ENCODE measurements at regions not wholly inside any gene's neighbourhood (a gene's known extent, or its start where the extent isn't known, plus 50 kb on each side); places are given as distances from the start of the nearest gene placed in this dataset.
"Not testable (repeated sequence)": the region's sequence is repeated elsewhere in the genome, so short reads cannot be mapped to it uniquely, and the experiment has no call there.

DNA sequence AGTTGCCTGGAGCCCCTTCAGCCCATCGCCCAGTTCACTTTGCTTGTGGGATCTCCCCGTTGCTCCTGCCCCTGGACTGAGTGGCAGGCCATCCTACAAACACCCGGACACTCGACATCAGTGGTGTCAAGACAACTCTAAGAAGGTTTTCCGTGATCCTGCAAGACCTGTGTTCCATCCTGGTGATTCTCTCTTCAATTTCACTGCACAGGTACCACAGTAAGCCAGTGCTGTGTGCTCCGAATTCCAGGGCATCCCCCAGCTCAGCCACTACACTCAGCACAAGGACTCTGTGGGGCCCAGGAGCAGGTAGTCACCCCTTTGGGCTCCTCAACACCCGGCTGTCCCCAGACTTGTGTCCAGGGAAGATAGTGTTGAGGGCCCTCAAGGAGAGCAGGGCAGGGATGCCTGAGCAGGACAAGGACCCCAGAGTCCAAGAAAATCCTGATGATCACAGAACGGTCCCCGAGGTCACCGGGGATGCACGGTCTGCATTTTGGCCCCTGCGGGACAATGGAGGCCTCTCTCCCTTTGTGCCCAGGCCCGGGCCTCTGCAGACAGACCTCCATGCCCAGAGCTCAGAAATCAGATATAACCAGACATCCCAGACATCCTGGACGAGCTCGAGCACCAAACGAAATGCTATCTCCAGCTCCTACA lies 146.9 kb upstream of the C1QTNF3 start:
- peak; percentile 13 for DNase-seq

DNA sequence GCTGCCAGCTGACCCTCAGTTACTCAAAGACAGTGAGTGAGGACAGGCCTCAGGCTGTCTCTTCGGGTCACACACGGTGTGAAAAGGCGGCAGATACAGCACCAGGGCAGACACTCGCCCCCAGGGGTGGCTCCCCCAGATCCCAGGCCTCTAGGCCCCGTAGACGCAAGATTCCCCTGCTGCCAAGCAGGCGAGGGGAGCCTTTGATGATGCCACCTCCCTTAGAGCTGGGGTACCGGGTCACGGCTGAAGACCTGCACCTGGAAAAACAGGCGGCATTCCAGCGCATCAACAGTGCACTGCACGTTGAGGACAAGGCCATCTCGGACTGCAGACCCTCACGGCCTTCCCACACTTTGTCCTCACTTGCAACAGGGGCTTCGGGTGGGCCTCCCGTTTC lies 147.5 kb upstream of the C1QTNF3 start:
- DNase-seq, result not testable (repeated sequence)

DNA sequence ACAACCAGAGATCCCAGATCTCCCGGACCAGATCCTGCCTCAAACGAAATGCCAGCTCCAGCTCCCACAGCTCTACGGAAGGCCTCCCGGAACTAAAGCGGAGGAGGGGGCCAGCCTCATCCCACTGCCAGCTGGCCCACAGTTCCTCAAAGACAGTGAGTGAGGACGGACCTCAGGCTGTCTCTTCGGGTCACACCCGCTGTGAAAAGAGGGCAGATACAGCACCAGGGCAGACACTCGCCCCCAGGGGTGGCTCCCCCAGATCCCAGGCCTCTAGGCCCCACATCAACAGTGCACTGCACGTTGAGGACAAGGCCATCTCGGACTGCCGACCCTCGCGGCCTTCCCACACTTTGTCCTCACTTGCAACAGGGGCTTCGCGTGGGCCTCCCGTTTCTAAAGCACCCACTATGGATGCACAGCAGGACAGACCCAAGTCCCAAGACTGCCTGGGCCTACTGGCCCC lies 148.3 kb upstream of the C1QTNF3 start:
- DNase-seq, result peak; percentile 13

DNA sequence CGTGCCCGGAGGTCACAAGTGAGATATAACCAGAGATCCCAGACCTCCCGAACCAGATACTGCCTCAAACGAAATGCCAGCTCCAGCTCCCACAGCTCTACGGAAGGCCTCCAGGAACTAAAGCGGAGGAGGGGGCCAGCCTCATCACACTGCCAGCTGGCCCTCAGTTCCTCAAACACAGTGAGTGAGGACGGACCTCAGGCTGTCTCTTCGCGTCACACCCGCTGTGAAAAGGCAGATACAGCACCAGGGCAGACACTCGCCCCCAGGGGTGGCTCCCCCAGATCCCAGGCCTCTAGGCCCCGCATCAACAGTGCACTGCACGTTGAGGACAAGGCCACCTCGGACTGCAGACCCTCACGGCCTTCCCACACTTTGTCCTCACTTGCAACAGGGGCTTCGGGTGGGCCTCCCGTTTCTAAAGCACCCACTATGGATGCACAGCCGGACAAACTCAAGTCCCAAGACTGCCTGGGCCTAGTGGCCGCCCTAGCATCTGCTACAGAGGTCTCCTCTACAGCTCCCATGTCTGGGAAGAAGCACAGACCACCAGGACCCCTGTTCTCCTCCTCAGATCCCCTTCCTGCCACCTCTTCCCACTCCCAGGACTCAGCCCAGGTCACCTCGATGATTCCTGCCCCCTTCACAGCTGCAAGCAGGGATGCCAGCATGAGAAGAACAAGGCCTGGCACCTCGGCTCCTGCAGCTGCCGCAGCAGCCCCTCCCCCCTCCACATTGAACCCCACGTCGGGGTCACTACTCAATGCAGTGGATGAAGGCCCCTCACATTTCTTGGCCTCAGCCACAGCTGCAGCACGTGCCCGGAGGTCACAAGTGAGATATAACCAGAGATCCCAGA lies 149.3 kb upstream of the C1QTNF3 start:
- DNase-seq, result peak; percentile 10

DNA sequence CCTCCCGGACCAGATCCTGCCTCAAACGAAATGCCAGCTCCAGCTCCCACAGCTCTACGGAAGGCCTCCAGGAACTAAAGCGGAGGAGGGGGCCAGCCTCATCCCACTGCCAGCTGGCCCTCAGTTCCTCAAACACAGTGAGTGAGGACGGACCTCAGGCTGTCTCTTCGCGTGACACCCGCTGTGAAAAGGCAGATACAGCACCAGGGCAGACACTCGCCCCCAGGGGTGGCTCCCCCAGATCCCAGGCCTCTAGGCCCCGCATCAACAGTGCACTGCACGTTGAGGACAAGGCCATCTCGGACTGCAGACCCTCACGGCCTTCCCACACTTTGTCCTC lies 149.9 kb upstream of the C1QTNF3 start:
- not testable (repeated sequence) for DNase-seq

DNA sequence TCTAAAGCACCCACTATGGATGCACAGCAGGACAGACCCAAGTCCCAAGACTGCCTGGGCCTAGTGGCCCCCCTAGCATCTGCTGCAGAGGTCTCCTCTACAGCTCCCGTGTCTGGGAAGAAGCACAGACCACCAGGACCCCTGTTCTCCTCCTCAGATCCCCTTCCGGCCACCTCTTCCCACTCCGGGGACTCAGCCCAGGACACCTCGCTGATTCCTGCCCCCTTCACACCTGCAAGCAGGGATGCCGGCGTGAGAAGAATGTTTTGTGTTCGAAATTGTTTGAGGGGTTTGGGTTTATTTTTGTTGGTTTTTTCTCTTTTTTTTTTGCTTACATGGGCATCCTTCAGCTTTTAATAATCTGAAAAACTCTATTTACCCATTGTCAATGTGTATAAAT lies 150.3 kb upstream of the C1QTNF3 start:
- DNase-seq, result not testable (repeated sequence)

DNA sequence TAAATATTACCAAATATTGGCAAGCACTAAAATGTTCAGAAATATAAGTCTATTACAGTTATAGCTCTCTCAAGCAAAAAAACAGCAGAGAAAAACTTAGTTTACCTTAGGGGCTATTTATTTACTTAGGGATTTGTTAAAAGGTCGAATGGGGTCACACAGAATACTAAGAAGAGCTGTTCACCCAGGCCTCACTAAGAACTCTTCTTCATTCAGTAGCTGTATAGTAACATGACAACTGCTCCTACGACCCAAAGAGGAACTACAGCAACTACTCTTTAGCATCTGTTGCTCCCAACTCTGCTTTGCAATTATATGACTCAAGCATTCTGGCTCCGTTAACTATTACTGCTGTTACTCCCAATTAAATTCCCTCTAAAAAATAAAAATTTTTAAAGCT lies 150.8 kb upstream of the C1QTNF3 start:
- peak; percentile 6 for DNase-seq

DNA sequence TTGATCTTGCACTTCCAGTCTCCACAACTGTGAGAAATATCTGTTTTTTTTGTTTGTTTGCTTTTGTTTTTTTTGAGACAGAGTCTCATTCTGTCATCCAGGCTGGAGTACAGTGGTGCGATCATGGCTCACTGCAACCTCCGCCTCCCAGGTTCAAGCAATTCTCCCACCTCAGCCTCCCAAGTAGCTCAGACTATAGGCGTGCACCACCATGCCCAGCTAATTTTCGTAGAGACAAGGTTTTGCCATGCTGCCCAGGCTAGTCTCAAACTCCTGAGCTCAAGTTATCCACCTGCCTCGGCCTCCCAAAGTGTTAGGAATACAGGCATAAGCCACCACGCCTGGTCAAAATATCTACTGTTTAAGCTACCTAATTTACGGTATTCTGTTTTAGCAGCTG lies 153.1 kb upstream of the C1QTNF3 start:
- DNase-seq, result not testable (repeated sequence)

DNA sequence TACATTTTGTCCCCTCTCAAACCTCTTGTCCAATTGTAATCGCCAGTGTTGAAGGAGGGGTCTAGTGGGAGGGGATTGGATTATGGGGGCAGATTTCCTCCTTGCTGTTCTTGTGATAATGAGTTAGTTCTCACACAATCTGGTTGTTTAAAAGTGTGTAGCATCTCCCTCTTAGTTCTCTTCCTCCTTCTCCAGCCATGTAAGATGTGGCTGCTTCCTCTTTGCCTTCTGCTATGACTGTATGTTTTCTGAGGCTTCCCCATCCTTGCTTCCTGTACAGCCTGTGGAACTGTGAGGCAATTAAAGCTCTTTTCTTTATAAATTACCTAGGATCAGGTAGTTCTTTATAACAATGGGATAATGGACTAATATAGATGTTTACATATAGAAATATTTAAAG lies 162.3 kb upstream of the C1QTNF3 start:
- not testable (repeated sequence) for DNase-seq

DNA sequence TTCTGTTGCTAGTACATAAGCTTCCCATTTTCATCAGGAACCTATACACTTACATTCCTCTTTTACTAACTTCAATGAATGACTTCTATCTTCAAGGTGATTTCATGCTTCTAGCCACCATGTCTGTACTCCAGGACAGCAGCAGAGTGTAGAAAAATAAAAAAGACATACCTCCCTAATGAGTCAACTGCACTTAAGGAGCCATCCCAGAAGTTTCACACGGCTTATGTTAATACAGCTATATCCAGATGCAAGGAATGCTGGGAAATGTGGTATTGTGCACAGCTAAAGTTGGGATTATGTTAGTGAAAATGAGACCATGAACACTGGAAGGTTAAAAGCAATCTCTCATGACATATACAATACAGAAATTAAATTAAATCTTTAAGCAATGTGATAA lies 174.4 kb upstream of the C1QTNF3 start:
- not testable (repeated sequence) for DNase-seq

DNA sequence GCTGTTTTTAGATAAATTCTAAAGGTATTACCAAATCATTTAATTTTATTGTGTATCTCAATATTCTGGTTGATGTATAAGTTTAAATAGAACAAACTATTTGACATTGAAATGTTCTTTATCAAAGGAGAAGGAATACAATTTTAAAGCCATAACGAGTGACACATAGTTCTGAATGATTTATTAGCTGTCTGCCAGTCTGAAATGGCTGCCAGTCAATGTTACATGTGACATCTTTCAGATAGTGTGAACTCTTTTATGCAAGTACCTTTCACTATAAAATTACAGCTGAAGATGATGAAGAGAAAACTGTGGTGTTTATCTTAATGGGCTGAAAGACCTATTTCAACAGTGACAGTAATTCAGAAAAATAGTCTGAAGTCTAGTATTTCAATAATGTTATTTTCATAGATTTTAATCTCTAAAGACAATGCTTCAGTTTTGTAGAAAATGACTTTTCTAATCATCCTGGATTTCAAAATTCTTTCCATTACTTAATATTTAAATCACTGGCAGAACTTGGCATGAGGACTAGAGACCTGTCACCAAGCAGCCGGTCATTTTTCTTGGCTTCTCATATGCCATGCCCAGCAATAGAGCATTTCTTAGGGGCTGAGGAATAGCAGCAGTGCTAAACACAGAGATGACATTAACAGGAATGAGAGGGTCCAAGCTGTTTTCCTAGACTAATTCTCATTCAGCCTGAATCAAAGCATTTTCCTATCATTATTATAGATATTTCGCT lies 178.5 kb upstream of the C1QTNF3 start:
- not testable (repeated sequence) for DNase-seq

DNA sequence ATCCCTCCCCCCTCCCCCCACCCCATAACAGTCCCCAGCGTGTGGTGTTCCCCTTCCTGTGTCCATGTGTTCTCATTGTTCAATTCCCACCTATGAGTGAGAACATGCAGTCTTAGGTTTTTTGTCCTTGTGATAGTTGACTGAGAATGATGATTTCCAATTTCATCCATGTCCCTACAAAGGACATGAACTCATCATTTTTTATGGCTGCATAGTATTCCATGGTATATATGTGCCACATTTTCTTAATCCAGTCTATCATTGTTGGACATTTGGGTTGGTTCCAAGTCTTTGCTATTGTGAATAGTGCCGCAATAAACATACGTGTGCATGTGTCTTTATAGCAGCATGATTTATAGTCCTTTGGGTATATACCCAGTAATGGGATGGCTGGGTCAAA lies 180.1 kb upstream of the C1QTNF3 start:
- DNase-seq, result not testable (repeated sequence)

DNA sequence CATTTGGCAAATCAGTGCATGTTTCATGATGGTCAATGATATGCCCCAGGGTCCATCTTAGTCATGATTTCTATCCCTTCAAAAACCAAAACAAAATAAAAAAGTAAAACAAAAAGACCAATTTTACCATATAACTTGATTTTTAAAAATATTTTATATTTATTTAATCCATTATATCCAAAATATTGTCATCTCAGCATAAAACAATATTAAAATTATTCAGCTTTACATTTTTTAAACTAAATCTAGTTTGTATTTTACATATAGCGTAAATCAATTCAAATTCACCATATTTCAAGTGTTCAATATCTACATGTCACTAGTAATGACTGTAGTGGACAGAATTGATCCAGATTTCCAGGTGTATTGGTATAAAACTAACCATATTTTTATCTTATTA lies 187.4 kb upstream of the C1QTNF3 start:
- not testable (repeated sequence) for DNase-seq

DNA sequence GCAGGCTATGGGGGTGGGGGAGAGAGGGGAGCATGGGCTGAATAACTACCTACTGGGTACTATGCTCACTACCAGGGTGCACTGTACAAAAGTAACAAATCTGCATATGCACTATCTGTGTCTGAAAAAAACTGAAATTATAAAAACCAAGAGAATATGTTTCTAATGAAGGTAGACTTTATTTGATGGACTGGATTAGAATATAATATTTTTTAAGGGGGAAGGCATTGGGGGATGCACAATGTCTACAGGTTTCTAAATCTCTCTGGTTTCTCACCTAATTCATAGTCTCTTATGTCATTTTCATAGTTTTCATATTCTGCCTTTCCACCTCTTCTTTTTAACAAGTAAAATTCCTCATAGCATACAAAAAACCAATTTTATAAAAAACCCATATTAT lies 200.8 kb upstream of the C1QTNF3 start:
- not testable (repeated sequence) for DNase-seq

DNA sequence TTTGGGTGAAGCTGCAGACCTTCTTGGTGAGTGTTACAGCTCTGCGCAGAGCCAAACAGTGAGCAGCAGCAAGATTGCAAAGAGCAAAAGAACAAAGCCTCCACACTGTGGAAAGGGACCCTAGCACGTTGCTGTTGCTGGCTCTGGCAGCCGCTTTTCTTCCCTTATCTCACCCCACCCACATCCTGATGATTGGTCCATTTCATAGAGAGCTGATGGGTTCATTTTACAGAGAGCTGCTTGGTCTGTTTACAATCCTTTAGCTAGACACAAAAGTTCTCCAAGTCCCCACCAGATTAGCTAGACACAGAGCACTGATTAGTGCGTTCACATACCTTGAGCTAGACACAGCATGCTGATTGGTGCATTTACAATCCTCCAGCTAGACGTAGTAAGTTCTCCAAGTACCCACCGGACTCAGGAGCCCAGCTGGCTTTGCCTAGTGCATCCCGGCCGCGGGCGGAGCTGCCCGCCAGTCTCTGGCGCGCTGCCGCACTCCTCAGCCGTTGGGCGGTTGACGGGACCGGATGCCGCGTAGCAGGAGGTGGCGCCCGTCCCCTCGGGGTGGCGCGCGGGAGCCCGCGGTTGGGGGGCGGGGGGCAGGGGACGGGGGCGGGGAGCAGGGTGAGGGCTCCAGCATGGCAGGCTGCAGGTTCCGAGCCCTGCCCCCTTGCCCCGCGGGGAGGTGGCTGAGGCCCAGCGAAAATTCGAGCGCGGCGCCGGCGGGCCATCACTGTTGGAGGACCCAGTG lies 201.4 kb upstream of the C1QTNF3 start:
- peak; percentile 82 for DNase-seq

DNA sequence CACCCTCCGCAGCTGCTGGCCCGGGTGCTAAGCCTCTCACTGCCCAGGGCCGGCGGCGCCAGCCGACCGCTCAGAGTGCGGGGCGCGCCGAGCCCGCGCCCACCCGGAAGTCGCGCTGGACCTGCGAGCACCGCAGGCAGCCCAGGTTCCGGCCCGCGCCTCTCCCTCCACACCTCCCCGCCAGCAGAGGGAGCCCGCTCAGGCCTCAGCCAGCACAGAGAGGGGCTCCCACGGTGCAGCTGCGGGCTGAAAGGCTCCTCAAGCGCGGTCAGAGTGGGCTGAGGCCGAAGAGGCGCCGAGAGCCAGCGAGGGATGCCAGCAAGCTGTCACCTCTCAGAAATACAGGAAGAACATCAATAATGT lies 202.0 kb upstream of the C1QTNF3 start:
- not testable (repeated sequence) for DNase-seq

DNA sequence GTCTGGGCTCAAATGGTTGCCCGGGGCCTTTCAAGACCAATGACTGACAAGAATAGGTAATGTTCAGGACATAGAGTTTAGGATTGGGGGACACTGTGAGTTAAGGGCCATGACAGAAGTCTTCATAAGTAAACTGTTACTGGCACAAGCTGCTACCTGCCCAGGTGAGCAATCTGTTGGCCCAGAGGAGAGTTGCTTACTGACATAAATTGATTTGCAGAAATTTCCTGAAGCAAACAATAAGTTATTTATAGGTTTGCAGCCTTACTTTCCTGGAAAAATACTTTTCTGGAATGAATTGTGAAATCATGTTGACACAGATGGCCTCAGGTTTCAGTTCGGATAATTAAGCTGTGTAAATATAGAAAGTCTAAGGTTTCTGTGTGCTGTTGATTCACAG lies 202.8 kb upstream of the C1QTNF3 start:
- peak; percentile 0 for DNase-seq

DNA sequence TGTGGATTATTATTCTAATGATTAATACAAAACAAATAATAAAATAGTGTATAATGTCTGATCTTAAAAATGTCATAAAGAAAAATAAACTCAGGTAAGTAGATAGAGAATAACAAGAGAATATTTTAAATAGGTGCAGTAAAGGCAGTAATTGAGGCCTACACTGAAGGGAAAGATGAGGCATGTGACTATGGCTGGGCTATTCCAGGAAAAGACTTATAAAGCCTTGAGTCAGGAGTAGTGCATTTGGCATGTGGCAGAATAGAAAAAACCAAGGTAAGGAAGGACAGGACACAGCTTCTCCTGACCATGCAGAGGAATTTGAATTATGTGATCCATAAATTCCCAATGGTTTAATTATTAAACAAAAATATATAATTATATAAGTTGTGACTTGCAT lies 215.6 kb upstream of the C1QTNF3 start:
- not testable (repeated sequence) for DNase-seq

DNA sequence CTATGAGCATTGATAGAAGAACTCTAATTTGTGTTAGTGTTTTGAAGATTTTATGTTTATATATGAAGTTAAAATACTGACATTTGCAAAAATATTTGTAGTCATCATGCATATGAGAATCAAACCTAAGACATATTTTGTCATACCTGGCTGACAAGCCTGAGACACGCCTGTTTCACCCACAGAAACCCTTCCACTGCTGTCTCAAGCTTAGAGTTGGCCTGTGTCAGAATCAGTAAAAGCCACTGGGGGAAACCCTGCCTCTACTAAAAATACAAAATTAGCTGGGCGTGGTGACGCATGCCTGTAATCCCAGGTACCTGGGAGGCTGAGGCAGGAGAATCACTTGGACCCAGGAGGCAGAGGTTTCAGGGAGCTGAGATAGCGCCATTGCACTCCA lies 218.0 kb upstream of the C1QTNF3 start:
- DNase-seq, result not testable (repeated sequence)

DNA sequence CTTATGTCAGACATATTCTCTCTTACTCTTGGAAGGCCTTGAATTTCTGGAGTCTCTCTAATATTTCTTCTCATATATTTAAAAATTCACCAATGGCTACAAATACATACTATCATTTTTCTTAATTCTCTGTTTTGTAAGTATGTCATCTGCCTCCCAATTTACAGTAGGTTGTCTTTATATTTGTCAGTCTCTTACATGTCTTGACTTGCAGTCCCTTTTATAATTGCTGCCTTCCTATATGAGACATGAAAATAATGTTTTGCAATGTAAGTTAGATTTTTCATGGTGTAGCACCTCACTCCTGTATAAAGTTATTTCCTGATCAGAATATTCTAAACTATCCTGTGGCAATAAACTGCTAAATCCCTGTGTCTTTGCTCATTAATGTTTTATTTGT lies 223.1 kb upstream of the C1QTNF3 start:
- not testable (repeated sequence) for DNase-seq

DNA sequence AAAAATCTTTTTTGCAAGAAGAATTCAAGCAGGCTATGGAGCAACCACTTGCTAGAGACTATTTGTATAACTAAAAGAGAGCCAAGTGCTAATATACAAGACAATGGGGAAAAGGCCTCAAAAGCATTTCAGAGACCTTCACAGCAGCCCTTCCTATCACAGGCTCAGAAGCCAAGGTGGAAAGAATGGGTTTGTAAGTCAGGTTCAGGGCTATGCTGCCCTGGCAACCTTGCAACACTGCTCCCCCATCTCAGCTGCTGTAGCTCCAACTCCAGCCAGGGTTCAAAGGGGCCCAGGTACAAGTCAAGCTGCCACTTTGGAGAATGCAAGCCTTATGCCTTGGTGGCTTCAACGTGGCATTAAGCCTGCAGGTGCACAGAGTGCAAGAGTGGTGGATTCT lies 253.7 kb upstream of the C1QTNF3 start:
- not testable (repeated sequence) for DNase-seq

DNA sequence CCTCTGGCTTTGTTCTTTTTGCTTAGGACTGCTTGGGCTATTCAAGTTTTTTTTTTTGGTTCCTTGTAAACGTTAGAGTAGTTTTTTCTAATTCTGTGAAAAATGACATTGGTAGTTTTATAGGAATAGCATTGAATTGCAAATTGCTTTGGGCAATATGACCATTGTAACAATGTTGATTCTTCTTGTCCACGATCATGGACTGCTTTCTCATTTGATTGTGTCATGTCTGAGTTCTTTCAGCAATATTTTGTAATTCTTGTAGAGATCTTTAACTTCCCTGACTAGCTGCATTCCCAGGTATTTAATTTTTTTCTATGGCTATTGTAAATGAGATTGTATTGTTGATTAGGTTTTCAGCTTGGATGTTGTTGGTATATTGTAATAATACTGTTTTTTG lies 286.2 kb upstream of the C1QTNF3 start:
- not testable (repeated sequence) for DNase-seq

DNA sequence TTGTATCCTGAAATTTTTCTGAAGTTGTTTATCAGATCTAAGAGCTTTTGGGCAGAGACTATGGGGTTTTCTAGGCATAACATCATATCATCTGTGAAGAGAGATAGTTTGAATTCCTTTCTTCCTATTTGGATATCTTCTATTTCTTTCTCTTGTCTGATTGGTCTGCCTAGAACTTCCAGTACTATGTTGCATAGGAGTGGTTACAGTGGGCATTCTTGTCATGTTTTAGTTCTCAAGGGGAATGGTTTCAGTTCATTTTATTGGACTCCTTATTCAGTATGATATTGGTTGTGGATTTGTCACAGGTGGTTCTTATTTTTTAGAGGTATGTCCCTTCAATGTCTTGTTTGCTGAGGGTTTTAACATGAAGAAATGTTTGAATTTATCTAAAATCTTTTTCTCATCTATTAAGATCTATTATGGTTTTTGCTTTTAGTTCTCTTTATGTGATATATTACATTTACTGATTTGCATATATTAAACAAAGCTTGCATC lies 286.6 kb upstream of the C1QTNF3 start:
- DNase-seq, result not testable (repeated sequence)

Data from CD4-positive, alpha-beta T cell treated with Interleukin-4 for 4 hours (primary cell).